BJ (cell line): ENCODE measurements at regions not wholly inside any gene's neighbourhood (a gene's known extent, or its start where the extent isn't known, plus 50 kb on each side); places are given as distances from the start of the nearest gene placed in this dataset.

Experiments
- CTCF ChIA-PET: fragments of 350-600 bp; formaldehyde crosslinking; extraction: SDS; loops from one replicate; lab custom pipeline; 2021; ENCODE audit warnings: antibody characterized with exemption, inconsistent platforms; lab: Yijun Ruan, JAX
- POLR2A ChIA-PET: fragments of 300-600 bp; sonication (Branson Sonifier 250); formaldehyde crosslinking; extraction: SDS; loops from one replicate; lab custom pipeline; 2021; ENCODE audit warnings: antibody characterized with exemption; lab: Charles Lee
- DNase-seq: peaks from one replicate; pipeline ENCODE4 v3.0.0-alpha.2; 2011; ENCODE audit warnings: low read depth
- H3K27me3 ChIP-seq: 2 replicates; pipeline ENCODE4 v1.6.0; 2011; ENCODE audit warnings: low read length; ENCODE audit not compliant: control insufficient read depth, insufficient read depth
- H3K36me3 ChIP-seq: 2 replicates; pipeline ENCODE4 v1.5.1; 2011; ENCODE audit warnings: low read length; ENCODE audit not compliant: control insufficient read depth, insufficient read depth
- H3K4me3 ChIP-seq: 2 replicates; pipeline ENCODE4 v1.5.1; 2011; ENCODE audit warnings: low read depth, mild to moderate bottlenecking, control low read depth, low read length
- CTCF ChIP-seq: IDR thresholded peaks from 2 replicates; pipeline ENCODE4 v1.5.1; 2011; ENCODE audit warnings: low read depth, mild to moderate bottlenecking, control low read depth, inconsistent platforms, low read length, moderate library complexity; ENCODE audit not compliant: insufficient read depth

GRCh38 chr2:51629406-51629805 is 597.5 kb upstream of the NRXN1 start:
- Histone ChIP-seq H3K36me3 (no peaks in the 10 kb centered on the region), H3K4me3 (no peak overlapping the region), H3K27me3 (no peaks in the 10 kb centered on the region)
- no peak for DNase-seq
- ChIA-PET POLR2A (no interaction called here), CTCF (no interaction called here)
- no peak for TF ChIP-seq CTCF

- ChIA-PET CTCF (no interaction called here), POLR2A (no interaction called here)
- Histone ChIP-seq H3K4me3 (no peak overlapping the region), H3K36me3 (no peaks in the 10 kb centered on the region), H3K27me3 (no peaks in the 10 kb centered on the region)
- TF ChIP-seq CTCF, result no peak
- no peak for DNase-seq
Observed at GRCh38 chr2:51628917-51629316, 597.0 kb upstream of the NRXN1 start.

GRCh38 chr2:51624995-51625394 is 593.1 kb upstream of the NRXN1 start:
- POLR2A ChIA-PET, result no interaction called here
- DNase-seq, result no peak
- Histone ChIP-seq H3K36me3 (no peaks in the 10 kb centered on the region), H3K27me3 (no peaks in the 10 kb centered on the region), H3K4me3 (no peak overlapping the region)
- no peak for TF ChIP-seq CTCF
- CTCF ChIA-PET, result no interaction called here

- H3K36me3 ChIP-seq, result no peaks in the 10 kb centered on the region
- POLR2A ChIA-PET, result no interaction called here
- no peaks in the 10 kb centered on the region for H3K27me3 ChIP-seq
- CTCF ChIA-PET, result no interaction called here
- no peak overlapping the region for H3K4me3 ChIP-seq
- DNase-seq, result no peak
- TF ChIP-seq CTCF, result no peak
Observed at GRCh38 chr2:51620796-51621195, 588.9 kb upstream of the NRXN1 start.

- DNase-seq, result no peak
- no peak for TF ChIP-seq CTCF
- ChIA-PET CTCF (no interaction called here), POLR2A (no interaction called here)
- no peaks in the 10 kb centered on the region for H3K36me3 ChIP-seq
- H3K27me3 ChIP-seq, result no peaks in the 10 kb centered on the region
- no peak overlapping the region for H3K4me3 ChIP-seq
Observed at GRCh38 chr2:51619961-51620360, 588.0 kb upstream of the NRXN1 start.
